ENCODE measurements at regions not wholly inside any gene's neighbourhood (a gene's known extent, or its start where the extent isn't known, plus 50 kb on each side); places are given as distances from the start of the nearest gene placed in this dataset.
"Not testable (repeated sequence)": the region's sequence is repeated elsewhere in the genome, so short reads cannot be mapped to it uniquely, and the experiment has no call there.

DNA sequence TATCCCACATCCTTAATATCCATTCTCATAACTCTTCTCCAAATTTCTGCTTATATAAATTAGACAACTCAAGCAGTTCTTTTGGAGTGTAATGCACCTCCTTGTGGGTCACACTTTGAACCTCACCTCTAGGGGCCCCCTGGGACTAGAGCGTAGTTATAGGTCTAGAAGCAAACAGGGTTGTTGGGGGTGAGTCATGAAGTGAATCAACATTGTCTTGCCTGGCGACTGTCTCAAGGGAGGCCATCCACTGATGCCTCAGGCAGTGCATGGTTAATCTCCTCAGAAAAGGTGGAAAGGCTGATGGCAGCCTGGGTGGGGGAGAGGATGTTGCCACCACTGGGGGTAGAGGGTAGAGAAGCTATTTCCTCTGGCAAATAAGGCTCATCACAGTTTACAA lies 129.1 kb downstream of the TNFRSF21 start:
- H3K4me3 Mint-ChIP-seq = no peak overlapping the region
- ChIA-PET POLR2A (ENCODE audit: partially characterized antibody) (no interaction called here), CTCF (ENCODE audit: partially characterized antibody) (no interaction called here)
- H3K27ac ChIP-seq (ENCODE audit: low read depth, low read length) = no peak overlapping the region
- no peaks in the 10 kb centered on the region for H3K27me3 Mint-ChIP-seq
- H3K27me3 ChIP-seq (ENCODE audit: insufficient read depth, low read length) = no peaks in the 10 kb centered on the region
- H3K9me3 Mint-ChIP-seq = peaks cover 0 to 4% (median 0%) of the 10 kb centered on the region in 8 donors
- no peak overlapping the region for H3K4me3 ChIP-seq (ENCODE audit: low read length in 2 of 2)
- no peak for DNase-seq
- intact Hi-C loops (cut with micrococcal nuclease) = no loop called here
- no peaks in the 10 kb centered on the region for H3K4me1 ChIP-seq (ENCODE audit: insufficient read depth, low read length)
- no peaks in the 10 kb centered on the region for H3K4me1 Mint-ChIP-seq
- H3K27ac Mint-ChIP-seq = no peak overlapping the region
- H3K36me3 ChIP-seq (ENCODE audit: insufficient read depth, low read length) = no peaks in the 10 kb centered on the region
- H3K36me3 Mint-ChIP-seq = no peaks in the 10 kb centered on the region
- H3K9me3 ChIP-seq (ENCODE audit: control insufficient read depth in 1 of 2, low read length in 2 of 2) = no peaks in the 10 kb centered on the region

DNA sequence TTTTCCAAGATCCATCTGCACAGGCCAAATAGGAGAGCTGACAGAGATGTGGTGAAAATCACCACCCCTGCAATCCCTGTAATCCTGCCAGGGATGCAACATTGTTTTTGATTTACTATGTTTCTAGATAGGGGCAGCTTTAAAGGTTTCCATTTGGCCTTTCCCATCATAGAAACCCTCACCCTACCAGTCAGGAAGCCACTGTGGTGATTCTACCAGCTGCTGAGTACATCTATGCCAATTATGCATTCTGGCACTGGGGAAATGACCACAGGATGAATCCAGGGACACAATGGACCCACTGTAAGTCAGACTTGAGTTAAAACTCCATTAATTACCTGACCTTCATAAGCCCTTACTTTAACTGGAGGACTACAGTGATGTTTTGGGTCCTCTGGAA lies 130.4 kb downstream of the TNFRSF21 start:
- no peak for DNase-seq
- CTCF ChIA-PET (ENCODE audit: partially characterized antibody) = no interaction called here

DNA sequence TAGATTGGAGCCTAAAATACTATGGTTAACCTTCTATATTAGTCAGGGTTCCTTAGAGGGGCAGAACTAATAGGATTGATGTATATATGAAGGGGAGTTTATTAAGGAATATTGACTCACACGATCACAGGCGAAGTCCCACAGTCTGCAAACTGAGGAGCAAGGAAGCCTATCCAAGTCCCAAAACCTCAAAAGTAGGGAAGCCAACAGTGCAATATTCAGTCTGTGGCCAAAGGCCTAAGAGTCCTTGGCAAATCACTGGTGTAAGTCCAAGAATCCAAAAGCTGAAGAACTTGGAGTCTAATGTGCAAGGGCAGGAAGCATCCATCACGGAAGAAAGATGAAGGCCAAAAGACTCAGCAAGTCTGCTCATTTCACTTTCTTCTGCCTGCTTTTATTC lies 133.5 kb upstream of the ADGRF1 start:
- intact Hi-C loops (cut with micrococcal nuclease) = no loop called here
- H3K4me1 ChIP-seq (ENCODE audit: insufficient read depth, low read length) = no peaks in the 10 kb centered on the region
- no peaks in the 10 kb centered on the region for H3K36me3 ChIP-seq (ENCODE audit: insufficient read depth, low read length)
- Mint-ChIP-seq H3K36me3 (no peaks in the 10 kb centered on the region), H3K4me1 (no peaks in the 10 kb centered on the region), H3K4me3 (no peak overlapping the region), H3K9me3 (peaks cover 0 to 3% (median 0%) of the 10 kb centered on the region in 8 donors), H3K27me3 (no peaks in the 10 kb centered on the region), H3K27ac (no peak overlapping the region)
- H3K27ac ChIP-seq (ENCODE audit: low read depth, low read length) = no peak overlapping the region
- no peak overlapping the region for H3K4me3 ChIP-seq (ENCODE audit: low read length in 2 of 2)
- no peak for DNase-seq
- no peaks in the 10 kb centered on the region for H3K9me3 ChIP-seq (ENCODE audit: control insufficient read depth in 1 of 2, low read length in 2 of 2)
- ChIA-PET CTCF (ENCODE audit: partially characterized antibody) (no interaction called here), POLR2A (ENCODE audit: partially characterized antibody) (no interaction called here)
- H3K27me3 ChIP-seq (ENCODE audit: insufficient read depth, low read length) = no peaks in the 10 kb centered on the region

More for the DNA sequence above, 130.4 kb downstream of the TNFRSF21 start:
- Histone ChIP-seq H3K36me3 (ENCODE audit: insufficient read depth, low read length) (no peaks in the 10 kb centered on the region), H3K27me3 (ENCODE audit: insufficient read depth, low read length) (no peaks in the 10 kb centered on the region), H3K9me3 (ENCODE audit: control insufficient read depth in 1 of 2, low read length in 2 of 2) (no peaks in the 10 kb centered on the region), H3K4me3 (ENCODE audit: low read length in 2 of 2) (no peak overlapping the region), H3K27ac (ENCODE audit: low read depth, low read length) (no peak overlapping the region), H3K4me1 (ENCODE audit: insufficient read depth, low read length) (no peaks in the 10 kb centered on the region)
- intact Hi-C loops (cut with micrococcal nuclease) = no loop called here
- Mint-ChIP-seq H3K27me3 (no peaks in the 10 kb centered on the region), H3K4me1 (no peaks in the 10 kb centered on the region), H3K4me3 (no peak overlapping the region), H3K27ac (no peak overlapping the region), H3K9me3 (peaks cover 0 to 3% (median 0%) of the 10 kb centered on the region in 8 donors), H3K36me3 (no peaks in the 10 kb centered on the region)
- POLR2A ChIA-PET (ENCODE audit: partially characterized antibody) = no interaction called here

DNA sequence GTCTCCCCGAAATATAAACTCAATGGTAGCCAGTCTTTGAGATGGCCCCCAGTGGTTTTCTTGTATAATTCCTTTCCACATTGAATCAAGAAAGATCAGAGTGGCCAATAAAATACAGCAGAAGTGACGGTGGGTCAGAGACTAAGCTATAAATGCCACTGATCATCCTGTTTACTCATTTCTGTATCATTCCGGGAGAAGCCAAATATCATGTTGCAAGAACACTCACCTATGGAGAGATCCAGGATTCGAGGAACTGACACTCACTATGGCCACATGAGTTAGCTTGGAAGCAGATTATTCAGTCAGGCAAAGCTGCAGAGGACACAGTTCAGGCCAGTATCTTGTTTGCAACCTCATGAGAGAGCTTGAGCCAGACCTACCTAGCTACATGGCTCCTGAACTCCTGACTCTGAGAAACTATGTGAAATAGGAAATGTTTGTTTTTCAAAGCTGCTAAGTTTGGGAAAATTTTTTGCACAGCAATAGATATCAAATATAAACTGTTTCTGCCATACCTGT lies 132.4 kb upstream of the ADGRF1 start:
- H3K4me3 ChIP-seq (ENCODE audit: low read length in 2 of 2) = no peak overlapping the region
- no peaks in the 10 kb centered on the region for H3K4me1 ChIP-seq (ENCODE audit: insufficient read depth, low read length)
- no peaks in the 10 kb centered on the region for H3K9me3 ChIP-seq (ENCODE audit: control insufficient read depth in 1 of 2, low read length in 2 of 2)
- Mint-ChIP-seq H3K36me3 (no peaks in the 10 kb centered on the region), H3K27me3 (no peaks in the 10 kb centered on the region), H3K4me1 (no peaks in the 10 kb centered on the region), H3K4me3 (no peak overlapping the region), H3K9me3 (peaks cover 0 to 3% (median 0%) of the 10 kb centered on the region in 8 donors), H3K27ac (no peak overlapping the region)
- H3K36me3 ChIP-seq (ENCODE audit: insufficient read depth, low read length) = no peaks in the 10 kb centered on the region
- CTCF ChIA-PET (ENCODE audit: partially characterized antibody) = no interaction called here
- H3K27ac ChIP-seq (ENCODE audit: low read depth, low read length) = no peak overlapping the region
- H3K27me3 ChIP-seq (ENCODE audit: insufficient read depth, low read length) = no peaks in the 10 kb centered on the region
- intact Hi-C loops (cut with micrococcal nuclease) = no loop called here
- no peak for DNase-seq
- POLR2A ChIA-PET (ENCODE audit: partially characterized antibody) = no interaction called here

DNA sequence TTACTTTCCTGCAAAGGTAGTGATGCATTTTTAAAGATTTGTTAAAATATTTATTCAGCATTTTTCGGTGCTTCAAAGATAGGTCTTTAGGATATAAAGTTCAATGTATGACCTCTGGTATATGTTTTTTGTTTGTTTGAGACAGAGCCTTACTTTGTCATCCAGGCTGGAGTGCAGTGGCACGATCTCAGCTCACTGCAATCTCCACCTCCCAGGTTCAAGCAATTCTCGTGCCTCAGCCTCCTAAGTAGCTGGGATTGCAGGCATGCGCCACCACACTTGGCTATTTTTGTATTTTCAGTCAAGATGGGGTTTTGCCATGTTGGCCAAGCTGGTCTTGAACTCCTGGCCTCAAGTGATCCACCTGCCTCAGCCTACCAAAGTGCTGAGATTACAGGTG lies 131.9 kb upstream of the ADGRF1 start:
- H3K27me3 Mint-ChIP-seq; H3K27me3 ChIP-seq (ENCODE audit: insufficient read depth, low read length); H3K4me1 Mint-ChIP-seq; H3K36me3 ChIP-seq (ENCODE audit: insufficient read depth, low read length); H3K9me3 Mint-ChIP-seq; H3K27ac ChIP-seq (ENCODE audit: low read depth, low read length); H3K4me3 ChIP-seq (ENCODE audit: low read length in 2 of 2); CTCF ChIA-PET (ENCODE audit: partially characterized antibody); H3K9me3 ChIP-seq (ENCODE audit: control insufficient read depth in 1 of 2, low read length in 2 of 2); H3K27ac Mint-ChIP-seq; DNase-seq; H3K36me3 Mint-ChIP-seq; H3K4me1 ChIP-seq (ENCODE audit: insufficient read depth, low read length); POLR2A ChIA-PET (ENCODE audit: partially characterized antibody); H3K4me3 Mint-ChIP-seq; intact Hi-C loops (cut with micrococcal nuclease): not testable (repeated sequence)

DNA sequence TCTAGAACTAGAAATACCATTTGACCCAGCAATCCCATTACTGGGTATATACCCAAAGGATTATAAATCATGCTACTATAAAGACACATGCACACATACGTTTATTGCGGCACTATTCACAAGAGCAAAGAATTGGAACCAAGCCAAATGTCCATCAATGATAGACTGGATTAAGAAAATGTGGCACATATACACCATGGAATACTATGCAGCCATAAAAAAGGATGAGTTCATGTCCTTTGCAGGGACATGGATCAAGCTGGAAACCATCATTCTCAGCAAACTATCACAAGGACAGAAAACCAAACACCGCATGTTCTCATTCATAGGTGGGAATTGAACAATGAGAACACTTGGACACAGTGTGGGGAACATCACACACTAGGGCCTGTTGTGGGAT lies 131.0 kb upstream of the ADGRF1 start:
- H3K4me3 ChIP-seq (ENCODE audit: low read length in 2 of 2); H3K4me3 Mint-ChIP-seq; H3K27ac ChIP-seq (ENCODE audit: low read depth, low read length); DNase-seq; POLR2A ChIA-PET (ENCODE audit: partially characterized antibody); H3K36me3 Mint-ChIP-seq; CTCF ChIA-PET (ENCODE audit: partially characterized antibody); H3K27ac Mint-ChIP-seq; H3K36me3 ChIP-seq (ENCODE audit: insufficient read depth, low read length); H3K4me1 ChIP-seq (ENCODE audit: insufficient read depth, low read length); intact Hi-C loops (cut with micrococcal nuclease); H3K9me3 Mint-ChIP-seq; H3K4me1 Mint-ChIP-seq; H3K27me3 Mint-ChIP-seq; H3K27me3 ChIP-seq (ENCODE audit: insufficient read depth, low read length); H3K9me3 ChIP-seq (ENCODE audit: control insufficient read depth in 1 of 2, low read length in 2 of 2): not testable (repeated sequence)

DNA sequence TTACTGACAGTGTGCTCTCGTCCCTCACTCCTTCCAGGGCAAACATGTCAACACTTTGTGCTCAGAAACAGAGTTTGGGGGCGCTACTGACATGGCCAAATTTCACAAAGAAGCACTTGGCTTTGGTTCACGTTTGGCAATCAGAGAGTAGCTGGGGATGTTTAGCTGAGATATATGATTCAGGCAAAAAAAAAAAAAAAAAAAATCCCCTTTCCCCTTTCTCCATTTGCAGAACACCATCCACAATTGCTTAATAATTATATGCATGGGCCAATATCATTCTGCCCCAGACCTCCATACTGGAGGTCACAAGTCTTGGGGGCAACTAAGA lies 128.4 kb upstream of the ADGRF1 start:
- H3K9me3 ChIP-seq (ENCODE audit: control insufficient read depth in 1 of 2, low read length in 2 of 2) = no peaks in the 10 kb centered on the region
- POLR2A ChIA-PET (ENCODE audit: partially characterized antibody) = no interaction called here
- H3K27me3 Mint-ChIP-seq = no peaks in the 10 kb centered on the region
- H3K4me1 ChIP-seq (ENCODE audit: insufficient read depth, low read length) = no peaks in the 10 kb centered on the region
- no peaks in the 10 kb centered on the region for H3K27me3 ChIP-seq (ENCODE audit: insufficient read depth, low read length)
- H3K9me3 Mint-ChIP-seq = peaks cover 0 to 3% (median 0%) of the 10 kb centered on the region in 8 donors
- H3K4me3 Mint-ChIP-seq = no peak overlapping the region
- H3K27ac ChIP-seq (ENCODE audit: low read depth, low read length) = no peak overlapping the region
- intact Hi-C loops (cut with micrococcal nuclease) = no loop called here
- no peaks in the 10 kb centered on the region for H3K4me1 Mint-ChIP-seq
- CTCF ChIA-PET (ENCODE audit: partially characterized antibody) = no interaction called here
- H3K27ac Mint-ChIP-seq = no peak overlapping the region
- H3K4me3 ChIP-seq (ENCODE audit: low read length in 2 of 2) = no peak overlapping the region
- H3K36me3 Mint-ChIP-seq = no peaks in the 10 kb centered on the region
- no peaks in the 10 kb centered on the region for H3K36me3 ChIP-seq (ENCODE audit: insufficient read depth, low read length)
- DNase-seq = no peak

DNA sequence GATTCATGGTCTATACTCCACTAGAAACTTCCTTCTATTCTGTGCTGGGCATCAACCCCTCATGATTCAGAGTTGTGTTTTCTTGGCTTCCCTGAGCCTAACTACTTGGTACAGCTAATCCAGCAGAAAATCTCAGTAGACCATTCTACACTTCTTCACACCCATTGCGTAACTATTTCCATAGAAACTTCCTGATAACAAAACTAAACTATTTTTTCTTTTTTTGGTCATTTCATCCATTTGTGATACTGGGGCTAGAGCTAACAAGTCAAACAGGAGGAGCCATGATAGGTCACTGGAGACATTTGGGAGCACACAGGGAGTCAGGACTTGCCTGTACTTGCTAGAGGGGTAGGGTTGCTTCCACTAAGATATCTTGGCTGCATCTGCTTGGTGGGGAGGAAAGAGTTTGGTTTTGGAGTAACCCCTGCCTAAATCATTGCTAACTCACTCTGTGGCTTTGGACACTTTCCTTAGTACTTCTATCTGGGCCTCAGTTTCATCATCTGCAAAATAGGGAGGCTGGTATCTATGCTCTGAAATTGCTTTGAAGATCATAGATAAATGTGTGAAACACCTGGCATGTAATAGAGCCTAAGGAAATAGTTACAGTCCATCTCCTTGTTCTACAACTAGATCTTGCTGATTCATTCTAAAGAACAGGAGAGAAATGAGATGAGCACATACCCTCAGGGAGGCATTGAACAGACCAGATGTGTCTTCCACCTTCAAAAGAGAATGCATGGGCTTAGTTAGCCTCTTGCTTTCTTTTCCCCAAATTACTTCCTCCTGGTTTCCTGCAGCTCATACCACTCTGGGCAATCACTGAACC lies 127.9 kb upstream of the ADGRF1 start:
- H3K4me3 Mint-ChIP-seq = no peak overlapping the region

More for the DNA sequence above, 127.9 kb upstream of the ADGRF1 start:
- H3K4me1 Mint-ChIP-seq = no peaks in the 10 kb centered on the region
- Histone ChIP-seq H3K4me3 (ENCODE audit: low read length in 2 of 2) (no peak overlapping the region), H3K27me3 (ENCODE audit: insufficient read depth, low read length) (no peaks in the 10 kb centered on the region), H3K4me1 (ENCODE audit: insufficient read depth, low read length) (no peaks in the 10 kb centered on the region), H3K27ac (ENCODE audit: low read depth, low read length) (no peak overlapping the region), H3K36me3 (ENCODE audit: insufficient read depth, low read length) (no peaks in the 10 kb centered on the region), H3K9me3 (ENCODE audit: control insufficient read depth in 1 of 2, low read length in 2 of 2) (no peaks in the 10 kb centered on the region)
- POLR2A ChIA-PET (ENCODE audit: partially characterized antibody) = no interaction called here
- CTCF ChIA-PET (ENCODE audit: partially characterized antibody) = no interaction called here
- peaks cover 0 to 3% (median 0%) of the 10 kb centered on the region in 8 donors for H3K9me3 Mint-ChIP-seq
- H3K36me3 Mint-ChIP-seq = no peaks in the 10 kb centered on the region
- intact Hi-C loops (cut with micrococcal nuclease) = no loop called here
- no peak for DNase-seq
- H3K27ac Mint-ChIP-seq = no peak overlapping the region
- no peaks in the 10 kb centered on the region for H3K27me3 Mint-ChIP-seq

All from CD4-positive, alpha-beta memory T cell (primary cell).